NCI-H1694 treated with DMSO at 0.1 percent for 48 hours (cell line): ENCODE measurements at regions not wholly inside any gene's neighbourhood (a gene's known extent, or its start where the extent isn't known, plus 50 kb on each side); places are given as distances from the start of the nearest gene placed in this dataset.
A peak's percentile ranks its signal among the peaks of the same experiment; 100 is the strongest.
"Not testable (repeated sequence)": the region's sequence is repeated elsewhere in the genome, so short reads cannot be mapped to it uniquely, and the experiment has no call there.

Experiments
- DNase-seq: peaks from one replicate; lab custom pipeline; 2025; lab: John Stamatoyannopoulos, UW

DNA sequence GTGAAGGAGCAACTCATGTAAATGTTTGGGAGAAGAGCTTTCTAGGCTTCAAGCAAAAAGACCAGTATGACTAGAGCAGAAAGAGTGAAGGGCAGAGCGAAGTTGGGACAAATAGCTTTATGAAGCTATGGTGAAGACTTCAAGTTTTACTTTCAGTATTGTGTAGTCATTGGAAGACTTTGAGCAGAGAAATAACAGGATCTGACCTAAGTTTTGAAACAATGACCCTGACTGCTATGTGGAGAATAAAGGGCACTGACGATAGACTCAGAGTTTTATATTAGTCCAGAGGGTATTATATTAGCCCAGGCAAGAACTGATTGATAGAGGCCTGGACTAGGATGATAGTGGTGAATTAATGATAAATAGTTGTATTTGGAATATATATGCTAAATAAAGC is 187.3 kb downstream of the KTN1 start:
- no peak for DNase-seq

- DNase-seq: no peak
Observed at GRCh38 chr14:55769877-55770276, 189.9 kb downstream of the KTN1 start.

- DNase-seq: no peak
Observed at GRCh38 chr14:55771242-55771981, 191.4 kb downstream of the KTN1 start.

GRCh38 chr14:55772486-55772885 is 192.5 kb downstream of the KTN1 start:
- DNase-seq: peak; percentile 63

DNA sequence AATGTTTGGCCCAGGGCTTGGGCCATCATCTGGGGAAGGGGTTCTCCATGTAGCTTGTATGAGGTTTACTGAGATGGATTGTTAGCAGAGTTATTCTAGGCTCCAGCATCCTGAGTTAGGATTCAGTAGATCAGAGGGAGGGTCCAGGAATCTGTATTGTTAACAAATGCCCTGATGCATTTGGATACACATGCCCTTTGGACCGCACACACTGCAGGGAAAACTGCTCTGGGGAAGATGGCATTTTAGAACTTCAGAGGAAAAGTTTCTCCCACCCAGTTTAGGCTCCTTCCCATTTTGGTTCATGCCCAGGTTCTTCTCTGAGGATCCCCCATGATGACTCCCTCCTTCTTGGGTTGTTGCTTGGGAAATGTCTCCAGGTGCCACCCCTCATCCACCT is 193.3 kb downstream of the KTN1 start:
- DNase-seq: no peak

GRCh38 chr14:55773984-55774545 is 194.1 kb downstream of the KTN1 start:
- no peak for DNase-seq

GRCh38 chr14:55777877-55778276 is 197.9 kb downstream of the KTN1 start:
- no peak for DNase-seq

DNA sequence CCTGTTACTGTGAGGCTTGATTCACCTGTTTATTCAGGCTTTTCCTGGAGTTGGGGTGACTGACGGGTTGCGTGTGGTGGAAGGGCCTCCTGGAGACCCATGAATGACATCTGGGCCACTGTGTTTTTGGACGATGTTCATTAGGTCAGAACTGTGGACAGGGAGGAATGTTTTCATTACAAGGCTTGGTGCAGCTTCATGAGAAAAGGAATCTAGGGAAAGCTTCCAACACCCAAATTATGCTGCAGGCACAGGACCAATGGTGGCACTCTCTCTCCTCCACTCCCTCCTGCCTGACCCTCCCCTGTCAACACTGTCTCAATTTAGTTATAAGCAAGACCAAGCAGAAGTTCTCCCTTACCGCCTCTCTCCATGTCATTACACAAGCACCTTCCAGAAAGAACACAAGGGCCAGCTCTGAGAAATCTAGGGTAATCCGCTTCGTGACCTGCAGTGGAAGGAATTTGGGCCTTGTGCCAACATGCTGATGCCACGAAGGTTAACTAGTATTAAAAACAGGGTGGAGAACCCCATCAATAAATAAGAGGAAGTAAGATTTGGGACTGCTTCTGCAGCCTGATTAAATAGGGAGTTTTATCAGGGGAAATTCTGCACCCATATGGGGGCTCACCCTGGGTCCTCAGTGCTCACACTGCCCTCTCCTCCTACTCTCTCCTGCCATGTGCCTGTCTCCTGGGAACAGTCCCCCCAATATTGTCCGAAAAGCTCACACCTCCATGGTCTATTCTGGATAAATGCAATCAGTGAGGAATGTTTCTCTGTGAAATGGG is 200.3 kb downstream of the KTN1 start:
- no peak for DNase-seq

DNA sequence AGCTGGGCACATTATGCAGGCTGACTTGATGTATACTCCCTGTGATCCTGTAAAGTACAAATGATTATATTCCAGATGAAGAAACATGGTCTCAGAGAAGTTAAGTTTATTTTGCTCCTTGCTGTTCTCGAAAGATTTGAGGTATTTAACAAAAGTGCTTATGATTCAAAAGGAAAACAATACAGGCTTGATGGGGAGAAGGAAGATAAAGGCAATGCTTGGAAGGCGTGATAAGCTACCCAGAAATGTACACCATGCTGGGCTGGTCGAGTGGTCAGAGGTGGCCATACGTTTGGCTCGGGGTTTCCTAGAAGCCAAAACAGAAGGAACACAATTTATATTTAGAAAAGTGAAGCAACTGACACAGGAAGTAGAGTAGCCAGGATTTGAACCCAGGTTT is 201.0 kb downstream of the KTN1 start:
- no peak for DNase-seq

DNA sequence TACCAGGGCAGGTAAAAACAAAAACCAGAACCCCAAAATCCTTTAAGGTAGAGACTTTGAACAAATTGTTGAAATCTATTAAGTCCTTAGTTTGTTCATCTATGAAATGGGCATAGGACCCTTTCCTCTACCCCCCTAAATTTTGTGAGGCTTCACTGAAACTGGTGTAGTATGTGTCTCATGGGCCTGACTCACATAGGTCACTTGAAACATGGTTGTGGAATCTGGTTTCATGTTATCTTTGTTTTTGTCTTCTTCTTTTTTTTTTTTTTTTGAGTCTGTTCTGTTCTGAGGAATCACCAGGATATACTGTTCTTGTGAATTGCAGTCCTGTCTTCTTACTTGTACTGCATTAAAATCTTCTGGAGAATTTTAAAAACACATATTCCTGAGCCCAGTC is 202.2 kb downstream of the KTN1 start:
- DNase-seq: no peak

- no peak for DNase-seq
Observed at GRCh38 chr14:55789406-55789805, 209.4 kb downstream of the KTN1 start.

- DNase-seq: no peak
Observed at GRCh38 chr14:55794655-55795595, 214.9 kb downstream of the KTN1 start.

GRCh38 chr14:55796513-55796912 is 216.5 kb downstream of the KTN1 start:
- not testable (repeated sequence) for DNase-seq

GRCh38 chr14:55798406-55798805 is 218.4 kb downstream of the KTN1 start:
- no peak for DNase-seq

- DNase-seq: no peak
Observed at GRCh38 chr14:55799508-55800095, 219.6 kb downstream of the KTN1 start.

GRCh38 chr14:55800156-55800785 is 220.3 kb downstream of the KTN1 start:
- no peak for DNase-seq

GRCh38 chr14:55801121-55801520 is 221.1 kb downstream of the KTN1 start:
- DNase-seq: no peak

GRCh38 chr14:55802986-55803872 is 223.2 kb downstream of the KTN1 start:
- no peak for DNase-seq

DNA sequence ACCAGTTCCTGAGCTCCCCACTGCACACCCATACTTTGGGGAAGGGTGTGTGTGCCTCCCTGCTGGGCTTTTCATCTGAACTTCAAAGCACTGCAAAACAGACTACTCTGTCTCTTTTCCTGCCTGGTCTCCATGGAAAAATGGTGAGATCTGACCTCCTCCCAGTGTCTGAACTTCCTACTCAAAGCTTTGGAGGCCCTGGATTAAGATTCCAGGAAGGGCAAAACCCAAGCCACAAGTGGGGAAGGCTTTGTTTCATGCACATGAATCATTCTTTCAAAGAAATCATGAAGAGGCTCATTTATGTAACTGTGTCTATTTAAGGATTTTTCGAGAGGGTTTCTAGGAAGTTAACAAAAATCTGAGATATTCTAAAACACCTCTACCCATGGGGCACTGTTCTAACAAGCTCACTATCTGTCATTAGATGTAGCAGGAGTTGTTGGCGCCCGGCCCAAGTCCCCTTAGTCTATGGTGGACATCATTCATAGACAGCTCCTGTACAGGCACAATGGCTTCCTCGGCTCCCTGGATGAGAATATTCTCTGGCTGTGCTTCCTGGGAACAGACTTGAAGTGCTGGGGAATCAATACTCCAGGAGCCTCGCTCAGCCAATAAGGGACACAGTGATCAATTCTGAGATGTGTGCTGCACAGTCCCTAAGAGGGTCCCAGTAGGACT is 224.0 kb downstream of the KTN1 start:
- no peak for DNase-seq

DNA sequence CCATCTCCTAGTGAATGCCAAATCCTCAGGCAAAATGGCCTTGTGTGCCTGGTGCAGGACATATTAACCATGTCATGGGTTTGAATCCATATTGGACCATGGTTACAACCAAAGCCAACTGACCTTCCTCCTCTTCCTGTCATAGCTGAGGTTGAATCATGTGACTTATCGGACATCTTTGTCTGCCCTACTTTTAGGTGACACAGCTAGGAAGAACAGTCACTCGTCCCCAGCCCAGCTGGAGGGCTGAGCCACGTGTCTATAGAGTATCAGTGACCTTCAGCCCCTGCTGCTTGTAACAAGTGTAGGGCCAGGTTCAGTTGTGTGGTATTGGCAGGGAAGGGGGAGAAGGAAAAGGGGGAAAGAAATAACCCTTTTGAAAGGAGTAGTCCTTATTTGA is 225.2 kb downstream of the KTN1 start:
- DNase-seq: no peak
